ENCODE measurements at regions not wholly inside any gene's neighbourhood (a gene's known extent, or its start where the extent isn't known, plus 50 kb on each side); places are given as distances from the start of the nearest gene placed in this dataset.

DNA sequence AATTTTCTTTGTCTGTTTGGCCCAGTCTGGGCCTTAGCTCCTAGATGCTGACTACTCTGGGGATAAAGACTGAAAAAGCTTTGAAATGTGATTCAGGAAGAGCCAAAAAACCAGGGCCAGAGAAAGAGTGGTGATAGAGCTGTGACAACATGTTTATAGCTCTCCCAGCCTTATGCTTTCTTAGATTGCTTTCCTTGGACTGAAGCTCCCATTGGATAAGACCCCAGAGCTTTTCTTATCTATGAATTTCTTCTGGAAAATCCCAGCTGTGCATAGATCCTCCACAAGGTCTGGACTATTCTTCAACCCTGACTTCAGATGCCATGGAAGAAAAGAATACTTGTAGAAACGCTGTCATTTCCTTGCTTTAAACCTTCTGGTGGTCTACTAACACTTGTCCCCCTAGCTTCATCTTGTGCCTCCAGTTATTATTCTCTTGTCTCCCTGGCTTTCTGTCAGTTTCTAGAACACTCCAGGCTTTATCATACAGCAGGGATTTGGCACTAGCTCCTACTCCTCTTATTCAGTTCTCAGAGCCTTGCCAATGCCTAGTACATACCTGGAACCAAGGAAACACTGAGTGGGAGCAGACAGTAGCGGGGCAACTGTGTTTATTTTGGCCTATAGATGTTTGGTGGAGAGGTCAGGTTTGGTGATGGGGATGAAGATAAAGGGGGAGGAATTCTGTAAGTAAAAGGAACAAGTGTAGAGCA is 57.1 kb upstream of the TEX13D start:
- H3K4me1 ChIP-seq (ENCODE audit: control insufficient read depth, insufficient read depth, low read length), result no peaks in the 10 kb centered on the region
- H3K27ac ChIP-seq (ENCODE audit: extremely low read depth, low read depth, low read length), result no peak overlapping the region
- no peaks in the 10 kb centered on the region for H3K36me3 ChIP-seq (ENCODE audit: control insufficient read depth in 2 of 2, insufficient read depth in 1 of 2, low read length in 2 of 2)
- no peak overlapping the region for H3K4me3 ChIP-seq (ENCODE audit: low read depth, low read length)
- CTCF ChIA-PET, result interaction anchor here (0.6 kb wide), 1 partner anchor 30 kb away, joined by 4 read pairs; no protein-coding TSS in a partner anchor
- no peaks in the 10 kb centered on the region for H3K9me3 ChIP-seq (ENCODE audit: control insufficient read depth, insufficient read depth, low read depth, low read length)
- TF ChIP-seq ZNF366 (tag by site-specific recombination; conservative IDR thresholded peaks at IDR 0.05), result no peak
- no peak for TF ChIP-seq ZBTB17 (tag by site-specific recombination; IDR thresholded peaks at IDR 0.05)
- no peak for TF ChIP-seq KLF1 (tag by site-specific recombination; IDR thresholded peaks at IDR 0.05)
- TF ChIP-seq ZNF302 (tag by site-specific recombination; IDR thresholded peaks at IDR 0.05; ENCODE audit: low read depth), result no peak
- TF ChIP-seq ZNF548 (tag by site-specific recombination; IDR thresholded peaks at IDR 0.05), result no peak
- TF ChIP-seq KLF8 (tag by site-specific recombination; IDR thresholded peaks at IDR 0.05), result no peak
- TF ChIP-seq ZNF544 (tag by site-specific recombination; IDR thresholded peaks at IDR 0.05), result no peak
- TF ChIP-seq ZBTB7A (tag by site-specific recombination; IDR thresholded peaks at IDR 0.05; ENCODE audit: low read depth), result no peak
- TF ChIP-seq ZNF549 (tag by site-specific recombination; IDR thresholded peaks at IDR 0.05), result no peak
- TF ChIP-seq, protein P1, sequence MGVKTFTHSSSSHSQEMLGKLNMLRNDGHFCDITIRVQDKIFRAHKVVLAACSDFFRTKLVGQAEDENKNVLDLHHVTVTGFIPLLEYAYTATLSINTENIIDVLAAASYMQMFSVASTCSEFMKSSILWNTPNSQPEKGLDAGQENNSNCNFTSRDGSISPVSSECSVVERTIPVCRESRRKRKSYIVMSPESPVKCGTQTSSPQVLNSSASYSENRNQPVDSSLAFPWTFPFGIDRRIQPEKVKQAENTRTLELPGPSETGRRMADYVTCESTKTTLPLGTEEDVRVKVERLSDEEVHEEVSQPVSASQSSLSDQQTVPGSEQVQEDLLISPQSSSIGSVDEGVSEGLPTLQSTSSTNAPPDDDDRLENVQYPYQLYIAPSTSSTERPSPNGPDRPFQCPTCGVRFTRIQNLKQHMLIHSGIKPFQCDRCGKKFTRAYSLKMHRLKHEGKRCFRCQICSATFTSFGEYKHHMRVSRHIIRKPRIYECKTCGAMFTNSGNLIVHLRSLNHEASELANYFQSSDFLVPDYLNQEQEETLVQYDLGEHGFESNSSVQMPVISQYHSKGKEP (tag by site-specific recombination; IDR thresholded peaks at IDR 0.05), result no peak
- TF ChIP-seq ZNF777 (tag by site-specific recombination; IDR thresholded peaks at IDR 0.05; ENCODE audit: borderline replicate concordance), result no peak
- TF ChIP-seq ZSCAN30 (tag by site-specific recombination; IDR thresholded peaks at IDR 0.05), result no peak
- no peak for TF ChIP-seq SETDB1 (IDR thresholded peaks at IDR 0.05; ENCODE audit: insufficient read length, low read length)
- no peak for TF ChIP-seq ZNF560 (tag by site-specific recombination; IDR thresholded peaks at IDR 0.05; ENCODE audit: borderline replicate concordance)
- no peak for TF ChIP-seq ZNF292 (tag by site-specific recombination; IDR thresholded peaks at IDR 0.05; ENCODE audit: borderline replicate concordance, low read depth)
- POLR2A ChIA-PET, result no interaction called here

DNA sequence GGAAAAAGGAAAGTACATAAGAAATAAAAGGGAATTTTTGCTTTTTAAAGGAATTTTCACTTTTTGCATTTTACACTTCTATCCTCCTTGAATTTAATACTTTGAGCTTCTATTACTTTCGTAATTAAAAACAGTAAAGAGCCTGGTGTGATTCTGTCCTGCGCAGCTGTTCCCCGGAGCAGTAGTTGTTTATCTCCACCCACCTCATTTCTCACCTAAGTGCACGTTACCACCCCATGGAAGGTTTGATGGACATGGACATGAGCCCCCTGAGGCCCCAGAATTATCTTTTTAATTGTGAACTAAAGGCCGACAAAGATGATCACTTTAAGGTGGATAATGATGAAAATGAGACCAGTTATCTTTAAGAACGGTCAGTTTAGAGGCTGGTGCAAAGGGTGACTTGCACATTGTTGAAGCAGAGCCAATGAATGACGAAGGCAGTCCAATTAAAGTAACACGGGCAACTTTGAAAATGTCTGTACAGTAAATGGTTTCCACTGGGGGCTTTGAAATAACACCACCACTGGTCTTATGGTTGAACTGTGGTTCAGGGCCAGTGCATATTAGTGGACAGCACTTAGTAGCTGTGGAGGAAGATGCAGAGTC is 52.1 kb upstream of the TEX13D start:
- Histone ChIP-seq H3K4me3 (ENCODE audit: low read depth, low read length) (no peak overlapping the region), H3K4me1 (ENCODE audit: control insufficient read depth, insufficient read depth, low read length) (no peaks in the 10 kb centered on the region), H3K36me3 (ENCODE audit: control insufficient read depth in 2 of 2, insufficient read depth in 1 of 2, low read length in 2 of 2) (no peaks in the 10 kb centered on the region), H3K9me3 (ENCODE audit: control insufficient read depth, insufficient read depth, low read depth, low read length) (no peaks in the 10 kb centered on the region), H3K27ac (ENCODE audit: extremely low read depth, low read depth, low read length) (no peak overlapping the region)
- TF ChIP-seq ZNF391 (tag by site-specific recombination; IDR thresholded peaks at IDR 0.05; ENCODE audit: borderline replicate concordance, low read depth), result no peak
- TF ChIP-seq ZFP69B (tag by site-specific recombination; IDR thresholded peaks at IDR 0.05), result no peak
- TF ChIP-seq ZNF791 (tag by site-specific recombination; IDR thresholded peaks at IDR 0.05), result no peak
- no peak for TF ChIP-seq ZNF843 (tag by site-specific recombination; IDR thresholded peaks at IDR 0.05)
- CTCF ChIA-PET, result no interaction called here
- POLR2A ChIA-PET, result no interaction called here

DNA sequence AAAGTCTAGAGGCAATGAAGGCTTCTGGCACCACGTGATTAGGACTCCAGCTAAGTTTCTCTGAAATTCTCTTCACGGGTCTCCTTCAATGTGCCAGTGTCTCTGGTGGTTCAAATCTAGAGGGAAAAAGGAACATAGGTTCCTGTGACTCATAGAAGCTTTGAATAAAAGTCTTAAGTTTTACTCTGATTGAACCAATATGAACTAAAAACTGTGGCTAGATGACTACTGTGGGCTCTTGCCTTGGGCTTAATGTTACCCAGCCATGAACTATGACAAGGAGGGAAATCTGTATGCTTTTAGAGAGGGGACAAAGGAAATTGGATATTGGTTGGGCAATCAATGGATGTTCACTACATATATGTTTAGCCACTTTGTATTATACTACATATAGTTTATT is 49.9 kb upstream of the TEX13D start:
- Histone ChIP-seq H3K36me3 (ENCODE audit: control insufficient read depth in 2 of 2, insufficient read depth in 1 of 2, low read length in 2 of 2) (no peaks in the 10 kb centered on the region), H3K4me1 (ENCODE audit: control insufficient read depth, insufficient read depth, low read length) (no peaks in the 10 kb centered on the region), H3K4me3 (ENCODE audit: low read depth, low read length) (no peak overlapping the region), H3K9me3 (ENCODE audit: control insufficient read depth, insufficient read depth, low read depth, low read length) (no peaks in the 10 kb centered on the region), H3K27ac (ENCODE audit: extremely low read depth, low read depth, low read length) (no peak overlapping the region)
- POLR2A ChIA-PET, result no interaction called here
- CTCF ChIA-PET, result no interaction called here
- no peak for TF ChIP-seq ZNF654 (tag by site-specific recombination; IDR thresholded peaks at IDR 0.05; ENCODE audit: low read depth)
- TF ChIP-seq ZNF292 (tag by site-specific recombination; IDR thresholded peaks at IDR 0.05; ENCODE audit: borderline replicate concordance, low read depth), result no peak
- TF ChIP-seq SP7 (tag by site-specific recombination; IDR thresholded peaks at IDR 0.05), result no peak
- no peak for TF ChIP-seq YY2 (tag by site-specific recombination; IDR thresholded peaks at IDR 0.05)
- TF ChIP-seq ZNF426 (tag by site-specific recombination; IDR thresholded peaks at IDR 0.05), result no peak
- TF ChIP-seq TCF7L2 (IDR thresholded peaks at IDR 0.05; ENCODE audit: borderline replicate concordance, low read depth, low read length), result no peak
- TF ChIP-seq ZNF514 (tag by site-specific recombination; IDR thresholded peaks at IDR 0.05), result no peak
- TF ChIP-seq, protein P2, sequence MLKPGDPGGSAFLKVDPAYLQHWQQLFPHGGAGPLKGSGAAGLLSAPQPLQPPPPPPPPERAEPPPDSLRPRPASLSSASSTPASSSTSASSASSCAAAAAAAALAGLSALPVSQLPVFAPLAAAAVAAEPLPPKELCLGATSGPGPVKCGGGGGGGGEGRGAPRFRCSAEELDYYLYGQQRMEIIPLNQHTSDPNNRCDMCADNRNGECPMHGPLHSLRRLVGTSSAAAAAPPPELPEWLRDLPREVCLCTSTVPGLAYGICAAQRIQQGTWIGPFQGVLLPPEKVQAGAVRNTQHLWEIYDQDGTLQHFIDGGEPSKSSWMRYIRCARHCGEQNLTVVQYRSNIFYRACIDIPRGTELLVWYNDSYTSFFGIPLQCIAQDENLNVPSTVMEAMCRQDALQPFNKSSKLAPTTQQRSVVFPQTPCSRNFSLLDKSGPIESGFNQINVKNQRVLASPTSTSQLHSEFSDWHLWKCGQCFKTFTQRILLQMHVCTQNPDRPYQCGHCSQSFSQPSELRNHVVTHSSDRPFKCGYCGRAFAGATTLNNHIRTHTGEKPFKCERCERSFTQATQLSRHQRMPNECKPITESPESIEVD (tag by site-specific recombination; IDR thresholded peaks at IDR 0.05), result no peak
- TF ChIP-seq ZNF837 (tag by site-specific recombination; IDR thresholded peaks at IDR 0.05), result no peak
- no peak for TF ChIP-seq ZNF239 (tag by site-specific recombination; IDR thresholded peaks at IDR 0.05)
- no peak for TF ChIP-seq ZNF548 (tag by site-specific recombination; IDR thresholded peaks at IDR 0.05)

Data from HEK293 (cell line).